Loucy (cell line): ENCODE measurements at regions not wholly inside any gene's neighbourhood (a gene's known extent, or its start where the extent isn't known, plus 50 kb on each side); places are given as distances from the start of the nearest gene placed in this dataset.

Experiments
- H2AFZ ChIP-seq: fragments of 200-600 bp; sonication (generic); 2 replicates; pipeline ENCODE4 v1.6.0; 2016; ENCODE audit warnings: antibody characterized with exemption, mild to moderate bottlenecking, low read length, moderate library complexity
- H3F3A ChIP-seq: fragments of 200-600 bp; 2 replicates; pipeline ENCODE4 v1.6.0; 2016; ENCODE audit warnings: antibody characterized with exemption, low read depth, mild to moderate bottlenecking
- H3K27me3 ChIP-seq: fragments of 200-600 bp; sonication (generic); 2 replicates; pipeline ENCODE4 v1.6.1; 2014; ENCODE audit warnings: low read length, mild to moderate bottlenecking; ENCODE audit not compliant: insufficient read depth, poor library complexity, severe bottlenecking
- H3K36me3 ChIP-seq: fragments of 200-600 bp; sonication (generic); 2 replicates; pipeline ENCODE4 v1.6.1; 2016; ENCODE audit warnings: low read length; ENCODE audit not compliant: insufficient read depth
- H3K4me1 ChIP-seq: fragments of 200-600 bp; sonication (generic); 2 replicates; pipeline ENCODE4 v1.5.1; 2014; ENCODE audit warnings: low read length, mild to moderate bottlenecking; ENCODE audit not compliant: insufficient read depth, poor library complexity, severe bottlenecking
- H3K4me2 ChIP-seq: fragments of 200-600 bp; sonication (generic); 2 replicates; pipeline ENCODE4 v1.6.0; 2014; ENCODE audit warnings: antibody characterized with exemption, low read length, low read depth, mild to moderate bottlenecking; ENCODE audit not compliant: poor library complexity, severe bottlenecking
- H3K4me3 ChIP-seq: fragments of 200-600 bp; sonication (generic); 2 replicates; pipeline ENCODE4 v1.5.1; 2014; ENCODE audit warnings: low read length, mild to moderate bottlenecking, mixed read lengths; ENCODE audit not compliant: poor library complexity, severe bottlenecking
- H3K79me2 ChIP-seq: fragments of 200-600 bp; sonication (generic); 2 replicates; pipeline ENCODE4 v1.6.1; 2014; ENCODE audit warnings: low read length; ENCODE audit not compliant: insufficient read depth
- H3K9ac ChIP-seq: fragments of 200-600 bp; sonication (generic); 2 replicates; pipeline ENCODE4 v1.6.0; 2014; ENCODE audit warnings: mild to moderate bottlenecking, low read depth, low read length, moderate library complexity; ENCODE audit not compliant: poor library complexity, severe bottlenecking
- H3K9me2 ChIP-seq: fragments of 200-600 bp; sonication (generic); replicated peaks from 2 replicates; pipeline ENCODE4 v1.6.1; 2016; ENCODE audit warnings: low read depth, low read length, mixed read lengths
- H3K9me3 ChIP-seq: fragments of 200-600 bp; sonication (generic); 2 replicates; pipeline ENCODE4 v1.6.1; 2014; ENCODE audit warnings: mild to moderate bottlenecking, antibody characterized with exemption, low read length, low read depth; ENCODE audit not compliant: insufficient read depth
- H4K20me1 ChIP-seq: fragments of 200-600 bp; sonication (generic); 2 replicates; pipeline ENCODE4 v1.6.0; 2014; ENCODE audit warnings: antibody characterized with exemption, low read length, mild to moderate bottlenecking; ENCODE audit not compliant: insufficient read depth, poor library complexity, severe bottlenecking
- EZH2phosphoT487 ChIP-seq: fragments of 200-600 bp; IDR thresholded peaks from 2 replicates; pipeline ENCODE4 v1.6.1; 2018; ENCODE audit warnings: antibody characterized with exemption, mild to moderate bottlenecking, moderate library complexity, borderline replicate concordance
- TF ChIP-seq, protein P1 (sequence below): fragments of 200-600 bp; sonication (generic); conservative IDR thresholded peaks from 2 replicates; pipeline ENCODE4 v1.5.1; 2014; ENCODE audit warnings: mild to moderate bottlenecking, antibody characterized with exemption, low read length

DNA sequence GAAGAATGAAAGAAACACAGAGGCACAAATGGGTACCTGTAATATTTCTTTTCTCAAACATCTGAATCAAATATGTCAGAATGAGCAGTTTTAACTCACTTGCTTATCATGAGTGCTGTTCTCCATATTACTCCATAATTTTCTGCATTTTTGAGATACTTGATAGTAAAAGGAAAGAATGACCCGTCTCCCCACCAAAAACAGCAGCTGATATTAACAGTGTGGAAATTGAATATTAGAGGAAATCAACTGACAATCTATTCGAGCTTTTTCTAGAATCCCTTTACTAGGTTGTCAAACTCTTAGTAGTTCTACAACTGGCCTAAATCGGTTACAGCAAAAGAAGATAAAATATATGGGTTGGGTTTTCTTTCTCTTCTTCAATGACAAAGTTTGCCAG is 49.9 kb upstream of the HELT start:
- no peak overlapping the region for H2AFZ ChIP-seq
- no peaks in the 10 kb centered on the region for H3K27me3 ChIP-seq
- H3K4me2 ChIP-seq, result no peak overlapping the region
- TF ChIP-seq, protein P1, sequence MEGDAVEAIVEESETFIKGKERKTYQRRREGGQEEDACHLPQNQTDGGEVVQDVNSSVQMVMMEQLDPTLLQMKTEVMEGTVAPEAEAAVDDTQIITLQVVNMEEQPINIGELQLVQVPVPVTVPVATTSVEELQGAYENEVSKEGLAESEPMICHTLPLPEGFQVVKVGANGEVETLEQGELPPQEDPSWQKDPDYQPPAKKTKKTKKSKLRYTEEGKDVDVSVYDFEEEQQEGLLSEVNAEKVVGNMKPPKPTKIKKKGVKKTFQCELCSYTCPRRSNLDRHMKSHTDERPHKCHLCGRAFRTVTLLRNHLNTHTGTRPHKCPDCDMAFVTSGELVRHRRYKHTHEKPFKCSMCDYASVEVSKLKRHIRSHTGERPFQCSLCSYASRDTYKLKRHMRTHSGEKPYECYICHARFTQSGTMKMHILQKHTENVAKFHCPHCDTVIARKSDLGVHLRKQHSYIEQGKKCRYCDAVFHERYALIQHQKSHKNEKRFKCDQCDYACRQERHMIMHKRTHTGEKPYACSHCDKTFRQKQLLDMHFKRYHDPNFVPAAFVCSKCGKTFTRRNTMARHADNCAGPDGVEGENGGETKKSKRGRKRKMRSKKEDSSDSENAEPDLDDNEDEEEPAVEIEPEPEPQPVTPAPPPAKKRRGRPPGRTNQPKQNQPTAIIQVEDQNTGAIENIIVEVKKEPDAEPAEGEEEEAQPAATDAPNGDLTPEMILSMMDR, result no peak
- TF ChIP-seq EZH2phosphoT487, result no peak
- no peaks in the 10 kb centered on the region for H3K4me1 ChIP-seq
- H3K4me3 ChIP-seq, result no peak overlapping the region
- no peaks in the 10 kb centered on the region for H3K36me3 ChIP-seq
- H3K9me2 ChIP-seq, result no peaks in the 10 kb centered on the region
- no peaks in the 10 kb centered on the region for H3K79me2 ChIP-seq
- H3K9me3 ChIP-seq, result no peaks in the 10 kb centered on the region; the same call in 1 of the 2 replicates
- H4K20me1 ChIP-seq, result no peaks in the 10 kb centered on the region
- no peaks in the 10 kb centered on the region for H3F3A ChIP-seq
- no peak overlapping the region for H3K9ac ChIP-seq
